Hepatocyte (in vitro differentiated cells): ENCODE measurements at regions not wholly inside any gene's neighbourhood (a gene's known extent, or its start where the extent isn't known, plus 50 kb on each side); places are given as distances from the start of the nearest gene placed in this dataset.

Source experiments
- DNase-seq: peaks from one replicate; pipeline ENCODE4 v3.0.0-alpha.2; 2016; ENCODE audit warnings: low spot score
- H2AFZ ChIP-seq: fragments of 200-600 bp; sonication (generic); 2 replicates; pipeline ENCODE4 v1.6.0; 2016; ENCODE audit warnings: antibody characterized with exemption, mild to moderate bottlenecking
- H3K27ac ChIP-seq: fragments of 200-600 bp; sonication (generic); 2 replicates; pipeline ENCODE4 v1.5.1; 2016; ENCODE audit warnings: mild to moderate bottlenecking
- H3K27me3 ChIP-seq: fragments of 200-600 bp; sonication (generic); 2 replicates; pipeline ENCODE4 v1.6.1; 2016
- H3K36me3 ChIP-seq: fragments of 200-600 bp; sonication (generic); replicated peaks from 2 replicates; pipeline ENCODE4 v1.5.1; 2016; ENCODE audit warnings: low read depth; ENCODE audit not compliant: insufficient read depth
- H3K4me1 ChIP-seq: fragments of 200-600 bp; sonication (generic); 2 replicates; pipeline ENCODE4 v1.5.1; 2016; ENCODE audit warnings: mild to moderate bottlenecking, moderate library complexity; ENCODE audit not compliant: insufficient read depth
- H3K4me2 ChIP-seq: fragments of 200-600 bp; sonication (generic); 2 replicates; pipeline ENCODE4 v1.6.0; 2016
- H3K4me3 ChIP-seq: fragments of 200-600 bp; sonication (generic); 2 replicates; pipeline ENCODE4 v1.5.1; 2016; ENCODE audit warnings: mild to moderate bottlenecking
- H3K79me2 ChIP-seq: fragments of 200-600 bp; sonication (generic); 2 replicates; pipeline ENCODE4 v1.6.0; 2017; ENCODE audit warnings: mild to moderate bottlenecking
- H3K9me2 ChIP-seq: fragments of 200-600 bp; sonication (generic); replicated peaks from 2 replicates; pipeline ENCODE4 v1.6.0; 2017; ENCODE audit warnings: mild to moderate bottlenecking; ENCODE audit not compliant: insufficient read depth
- H3K9me3 ChIP-seq: fragments of 200-600 bp; sonication (generic); 2 replicates; pipeline ENCODE4 v1.5.1; 2016; ENCODE audit warnings: low read depth, mild to moderate bottlenecking
- H4K20me1 ChIP-seq: fragments of 200-600 bp; sonication (generic); 2 replicates; pipeline ENCODE4 v1.6.0; 2016; ENCODE audit warnings: mild to moderate bottlenecking; ENCODE audit not compliant: insufficient read depth, poor library complexity, severe bottlenecking
- EZH2 ChIP-seq: fragments of 200-600 bp; sonication (generic); IDR thresholded peaks from 2 replicates; pipeline ENCODE4 v1.6.1; 2016; ENCODE audit warnings: antibody characterized with exemption, mild to moderate bottlenecking, borderline replicate concordance
- EZH2phosphoT487 ChIP-seq: fragments of 200-600 bp; sonication (generic); IDR thresholded peaks from one replicate; pipeline ENCODE4 v1.6.1; 2018; ENCODE audit warnings: antibody characterized with exemption, mild to moderate bottlenecking, low read depth, moderate library complexity; ENCODE audit not compliant: unreplicated experiment, severe bottlenecking
- WGBS: methylation state at CpG from one replicate; pipeline ENCODE4 v1.1.6; 2016; ENCODE audit warnings: low lambda C conversion rate; ENCODE audit errors: missing lambda C conversion rate; 5-methylcytosine and 5-hydroxymethylcytosine counted together
- TF ChIP-seq, protein P1 (sequence below): fragments of 200-600 bp; sonication (generic); IDR thresholded peaks from 2 replicates; pipeline ENCODE4 v1.5.1; 2016; ENCODE audit warnings: antibody characterized with exemption, mild to moderate bottlenecking; ENCODE audit not compliant: poor library complexity

DNA sequence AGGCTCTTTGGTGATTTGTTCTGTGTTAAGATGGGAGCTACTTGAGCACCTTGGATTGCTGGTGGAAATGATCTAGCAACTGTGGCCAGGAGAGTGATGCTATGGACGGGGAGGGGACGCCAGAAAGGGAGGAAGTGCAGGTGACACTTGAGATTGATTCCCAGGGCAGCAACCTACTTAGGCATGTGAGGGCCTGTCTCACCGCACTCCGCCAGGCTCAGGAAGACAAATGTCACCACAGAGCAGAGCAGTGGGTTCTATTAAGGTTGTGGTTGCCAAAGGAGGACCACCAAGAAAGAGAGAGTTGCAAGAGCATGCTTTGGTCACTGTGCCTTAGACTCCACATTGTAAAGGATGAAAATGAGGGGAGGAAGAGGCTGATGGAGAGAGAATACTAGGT lies 404.3 kb downstream of the IRX1 start:
- Histone ChIP-seq H3K4me2 (no peak overlapping the region), H3K9me3 (no peaks in the 10 kb centered on the region), H3K36me3 (no peaks in the 10 kb centered on the region), H2AFZ (no peak overlapping the region), H3K27ac (no peak overlapping the region), H3K9me2 (no peaks in the 10 kb centered on the region), H3K4me1 (no peaks in the 10 kb centered on the region), H3K79me2 (no peaks in the 10 kb centered on the region), H3K27me3 (no peaks in the 10 kb centered on the region), H4K20me1 (no peaks in the 10 kb centered on the region), H3K4me3 (no peak overlapping the region)
- TF ChIP-seq EZH2 (no peak), EZH2phosphoT487 (no peak)
- TF ChIP-seq, protein P1, sequence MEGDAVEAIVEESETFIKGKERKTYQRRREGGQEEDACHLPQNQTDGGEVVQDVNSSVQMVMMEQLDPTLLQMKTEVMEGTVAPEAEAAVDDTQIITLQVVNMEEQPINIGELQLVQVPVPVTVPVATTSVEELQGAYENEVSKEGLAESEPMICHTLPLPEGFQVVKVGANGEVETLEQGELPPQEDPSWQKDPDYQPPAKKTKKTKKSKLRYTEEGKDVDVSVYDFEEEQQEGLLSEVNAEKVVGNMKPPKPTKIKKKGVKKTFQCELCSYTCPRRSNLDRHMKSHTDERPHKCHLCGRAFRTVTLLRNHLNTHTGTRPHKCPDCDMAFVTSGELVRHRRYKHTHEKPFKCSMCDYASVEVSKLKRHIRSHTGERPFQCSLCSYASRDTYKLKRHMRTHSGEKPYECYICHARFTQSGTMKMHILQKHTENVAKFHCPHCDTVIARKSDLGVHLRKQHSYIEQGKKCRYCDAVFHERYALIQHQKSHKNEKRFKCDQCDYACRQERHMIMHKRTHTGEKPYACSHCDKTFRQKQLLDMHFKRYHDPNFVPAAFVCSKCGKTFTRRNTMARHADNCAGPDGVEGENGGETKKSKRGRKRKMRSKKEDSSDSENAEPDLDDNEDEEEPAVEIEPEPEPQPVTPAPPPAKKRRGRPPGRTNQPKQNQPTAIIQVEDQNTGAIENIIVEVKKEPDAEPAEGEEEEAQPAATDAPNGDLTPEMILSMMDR: no peak
- no peak for DNase-seq
- 90% methylated on average over 4 of the region's 4 CpGs for WGBS

DNA sequence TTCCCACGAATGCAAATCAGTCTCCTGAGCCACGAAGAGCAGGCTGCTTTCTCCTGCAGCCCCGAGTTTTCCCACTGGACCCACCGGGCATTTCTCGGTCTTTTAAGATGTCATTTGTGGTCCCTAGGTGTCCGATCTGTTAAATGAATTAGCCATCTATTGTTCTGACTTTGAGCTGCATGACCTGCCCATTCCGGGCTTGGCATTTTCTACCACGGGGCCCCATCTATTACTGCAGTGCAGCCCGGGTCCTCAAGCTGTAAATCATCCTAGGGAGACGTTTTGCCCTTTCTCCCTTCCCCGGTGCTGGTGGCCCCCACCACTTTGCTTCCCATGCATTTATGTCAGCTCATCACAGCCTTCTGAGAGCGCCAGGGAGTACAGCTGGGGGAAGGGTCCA lies 405.4 kb downstream of the IRX1 start:
- 80% methylated on average over 12 of the region's 12 CpGs for WGBS
- DNase-seq: no peak
- Histone ChIP-seq H3K79me2 (no peaks in the 10 kb centered on the region), H3K4me2 (no peak overlapping the region), H3K4me1 (no peaks in the 10 kb centered on the region), H4K20me1 (no peaks in the 10 kb centered on the region), H3K9me2 (no peaks in the 10 kb centered on the region), H3K36me3 (no peaks in the 10 kb centered on the region), H3K27ac (no peak overlapping the region), H3K27me3 (no peaks in the 10 kb centered on the region), H2AFZ (no peak overlapping the region), H3K4me3 (no peak overlapping the region), H3K9me3 (no peaks in the 10 kb centered on the region)
- TF ChIP-seq, protein P1: no peak
- TF ChIP-seq EZH2 (no peak), EZH2phosphoT487 (no peak)

DNA sequence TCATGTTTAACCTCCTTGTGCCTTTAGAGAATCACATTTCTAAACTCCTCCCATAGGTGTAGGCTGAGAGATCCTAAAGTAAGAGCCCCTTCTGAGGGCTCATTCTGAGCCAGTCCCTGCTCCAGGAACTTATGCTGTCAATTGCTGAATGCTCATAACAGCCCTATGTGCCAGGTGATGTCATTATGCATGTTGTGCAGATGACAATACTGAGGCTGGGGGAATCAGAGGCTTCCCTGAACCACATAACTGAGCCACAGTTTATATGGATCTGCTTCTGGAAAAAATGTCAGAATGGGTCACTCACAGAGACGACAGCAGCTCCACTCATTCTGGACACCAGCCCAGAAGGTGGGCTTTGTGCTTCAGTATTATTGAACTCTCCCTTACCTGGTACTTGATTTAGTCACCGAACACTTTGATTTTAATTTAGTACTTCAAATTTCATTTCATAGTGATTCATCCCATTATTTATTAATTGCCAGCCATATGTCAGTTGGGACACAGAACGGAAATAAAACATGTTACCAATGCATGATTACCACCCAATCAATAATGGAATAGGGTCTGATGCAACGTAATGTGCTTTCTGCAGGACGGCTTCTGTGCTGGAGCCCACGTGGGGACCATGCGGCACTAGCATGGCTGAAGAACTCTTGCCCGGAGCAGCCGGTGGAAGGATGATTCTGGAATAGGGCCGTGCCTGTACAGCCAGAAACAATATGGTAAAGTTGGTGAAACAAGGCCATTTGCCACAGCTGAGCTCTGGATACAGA lies 406.3 kb downstream of the IRX1 start:
- Histone ChIP-seq H3K9me3 (no peaks in the 10 kb centered on the region), H3K27me3 (no peaks in the 10 kb centered on the region), H3K4me2 (no peak overlapping the region), H3K9me2 (no peaks in the 10 kb centered on the region), H2AFZ (no peak overlapping the region), H3K79me2 (no peaks in the 10 kb centered on the region), H3K36me3 (no peaks in the 10 kb centered on the region), H3K27ac (no peak overlapping the region), H4K20me1 (no peaks in the 10 kb centered on the region), H3K4me1 (no peaks in the 10 kb centered on the region), H3K4me3 (no peak overlapping the region)
- no peak for DNase-seq
- WGBS: 61% methylated on average over 10 of the region's 10 CpGs
- TF ChIP-seq, protein P1: no peak
- TF ChIP-seq EZH2phosphoT487 (no peak), EZH2 (no peak)

DNA sequence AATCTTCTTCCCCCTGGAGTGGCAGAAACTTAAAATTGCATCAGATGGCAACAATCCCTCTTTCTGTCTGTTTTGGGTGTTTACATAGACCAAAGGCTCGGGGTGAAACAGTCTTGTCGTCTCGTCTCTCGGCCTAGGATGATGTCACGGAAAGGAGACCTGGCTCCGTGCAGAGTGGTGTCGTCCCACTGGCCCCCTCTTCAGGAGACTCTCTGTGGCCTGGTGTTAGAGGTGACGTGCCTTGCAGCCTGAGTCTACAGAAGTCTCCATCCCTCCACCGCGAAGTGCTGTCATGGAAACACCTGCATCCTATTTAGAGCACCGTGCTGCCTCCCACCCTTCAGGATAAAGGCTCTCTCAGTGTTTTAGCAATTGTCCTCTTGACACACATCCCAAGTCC lies 409.7 kb downstream of the IRX1 start:
- Histone ChIP-seq H3K27ac (no peak overlapping the region), H4K20me1 (no peaks in the 10 kb centered on the region), H3K4me3 (no peak overlapping the region), H2AFZ (no peak overlapping the region), H3K27me3 (no peaks in the 10 kb centered on the region), H3K36me3 (no peaks in the 10 kb centered on the region), H3K4me1 (no peaks in the 10 kb centered on the region), H3K79me2 (no peaks in the 10 kb centered on the region), H3K9me2 (no peaks in the 10 kb centered on the region), H3K4me2 (no peak overlapping the region), H3K9me3 (no peaks in the 10 kb centered on the region)
- TF ChIP-seq, protein P1: no peak
- TF ChIP-seq EZH2phosphoT487: no peak
- no peak for TF ChIP-seq EZH2
- WGBS: 85% methylated on average over 11 of the region's 11 CpGs
- DNase-seq: no peak
